Keratinocyte (primary cell): ENCODE measurements at regions not wholly inside any gene's neighbourhood (a gene's known extent, or its start where the extent isn't known, plus 50 kb on each side); places are given as distances from the start of the nearest gene placed in this dataset.

ENCODE experiments used
- DNase-seq: peaks from one replicate; pipeline ENCODE4 v3.0.0-alpha.2; 2011; ENCODE audit warnings: low read depth, missing footprints, low spot score
- FAIRE-seq: peaks from 2 replicates; lab custom pipeline; 2011; peaks lifted over from hg19 to GRCh38; lab: Jason Lieb, UNC
- H2AFZ ChIP-seq: 2 replicates; pipeline ENCODE4 v1.6.0; 2012; ENCODE audit warnings: low read length, control low read depth, inconsistent platforms; ENCODE audit not compliant: control insufficient read depth
- H3K27ac ChIP-seq: 2 replicates; pipeline ENCODE4 v1.5.1; 2011; ENCODE audit warnings: low read length; ENCODE audit not compliant: control insufficient read depth, insufficient read depth
- H3K27me3 ChIP-seq: 3 replicates; pipeline ENCODE4 v1.6.0; 2011; ENCODE audit warnings: low read length; ENCODE audit not compliant: control insufficient read depth, insufficient read depth; ENCODE audit errors: extremely low read depth
- H3K36me3 ChIP-seq, 2 experiments: 2 replicates in 1 of 2; 3 replicates in 1 of 2; pipeline ENCODE4 v1.5.1; 2011; ENCODE audit warnings: low read length in 2 of 2, mild to moderate bottlenecking in 1 of 2; ENCODE audit not compliant: control insufficient read depth in 2 of 2, insufficient read depth in 2 of 2; ENCODE audit errors: extremely low read depth in 1 of 2
- H3K4me1 ChIP-seq: 3 replicates; pipeline ENCODE4 v1.5.1; 2011; ENCODE audit warnings: low read length; ENCODE audit not compliant: control insufficient read depth, insufficient read depth; ENCODE audit errors: extremely low read depth
- H3K4me2 ChIP-seq: 3 replicates; pipeline ENCODE4 v1.6.0; 2011; ENCODE audit warnings: low read depth, low read length; ENCODE audit not compliant: control insufficient read depth, insufficient read depth; ENCODE audit errors: extremely low read depth
- H3K4me3 ChIP-seq, 3 experiments: fragments of 200-600 bp in 1 of 3; sonication (generic) in 1 of 3; 2 replicates in 2 of 3; 3 replicates in 1 of 3; pipeline ENCODE4 v1.5.1; 2011 to 2016; ENCODE audit warnings: low read length in 3 of 3, mild to moderate bottlenecking in 3 of 3, control low read depth in 2 of 3, inconsistent platforms in 1 of 3, low read depth in 1 of 3, mixed read lengths in 1 of 3, mixed run types in 1 of 3, moderate library complexity in 1 of 3; ENCODE audit not compliant: control insufficient read depth in 2 of 3, insufficient read depth in 2 of 3; ENCODE audit errors: extremely low read depth in 1 of 3
- H3K79me2 ChIP-seq: 2 replicates; pipeline ENCODE4 v1.6.0; 2012; ENCODE audit warnings: low read length; ENCODE audit not compliant: control insufficient read depth, insufficient read depth
- H3K9ac ChIP-seq: 3 replicates; pipeline ENCODE4 v1.6.0; 2011; ENCODE audit warnings: low read length; ENCODE audit not compliant: control insufficient read depth, insufficient read depth; ENCODE audit errors: extremely low read depth
- H3K9me1 ChIP-seq: 3 replicates; pipeline ENCODE4 v1.6.0; 2011; ENCODE audit warnings: low read length; ENCODE audit not compliant: control insufficient read depth, insufficient read depth; ENCODE audit errors: extremely low read depth
- H3K9me3 ChIP-seq: 2 replicates; pipeline ENCODE4 v1.5.1; 2012; ENCODE audit warnings: low read depth, low read length; ENCODE audit not compliant: control insufficient read depth
- H4K20me1 ChIP-seq: 3 replicates; pipeline ENCODE4 v1.6.0; 2011; ENCODE audit warnings: low read length; ENCODE audit not compliant: control insufficient read depth, insufficient read depth; ENCODE audit errors: extremely low read depth
- EZH2 ChIP-seq: IDR thresholded peaks from one replicate; pipeline ENCODE4 v1.6.1; 2012; ENCODE audit warnings: inconsistent platforms, mild to moderate bottlenecking, low read length, moderate library complexity
- dilution Hi-C: fragments of 300-500 bp; cut with MboI; formaldehyde crosslinking; loops from one replicate; pipeline ENCODE4 v1.7.0; 2020; ENCODE audit warnings: low sequenced_read_pairs; ENCODE audit not compliant: extremely low pct_ligation_motif_present
- TF ChIP-seq, protein P1 (sequence below), 3 experiments: IDR thresholded peaks in 1 of 3; conservative IDR thresholded peaks in 1 of 3; optimal IDR thresholded peaks in 1 of 3; 2 replicates in 2 of 3; 3 replicates in 1 of 3; pipeline versions ENCODE3 to v1.5.1; 2011; ENCODE audit warnings: low read length in 3 of 3, mild to moderate bottlenecking in 3 of 3, moderate library complexity in 2 of 3, control low read depth in 1 of 3, inconsistent platforms in 1 of 3; ENCODE audit not compliant: insufficient read depth in 2 of 3; ENCODE audit errors: extremely low read depth in 1 of 3

DNA sequence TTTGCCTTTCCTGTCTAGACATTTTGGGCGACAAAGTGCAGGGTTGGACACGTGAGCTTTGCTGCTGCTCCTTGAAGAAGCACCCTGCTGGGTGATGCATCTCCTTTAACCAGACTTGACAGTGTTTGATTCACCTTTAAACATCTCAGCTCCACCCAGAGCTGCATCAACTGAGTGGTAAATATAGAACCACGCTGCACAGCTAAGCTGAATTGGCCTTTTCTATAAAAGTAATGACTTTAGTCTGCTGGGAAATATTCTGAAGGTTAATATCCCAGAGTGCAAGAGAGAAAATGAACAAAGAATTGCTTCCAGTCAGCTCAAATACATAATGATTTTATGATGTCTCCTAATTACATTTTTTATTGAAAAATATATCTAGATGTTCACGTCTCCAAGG is 264.3 kb upstream of the ADCY2 start:
- FAIRE-seq (no peak), DNase-seq (no peak)
- Histone ChIP-seq H3K9me3 (peaks cover 2% of the 10 kb centered on the region), H3K4me3 (no peak overlapping the region), H3K4me1 (no peaks in the 10 kb centered on the region), H3K79me2 (no peaks in the 10 kb centered on the region), H2AFZ (no peak overlapping the region), H4K20me1 (no peaks in the 10 kb centered on the region), H3K27me3 (no peaks in the 10 kb centered on the region), H3K4me2 (no peak overlapping the region), H3K36me3 (no peaks in the 10 kb centered on the region), H3K9ac (no peak overlapping the region), H3K9me1 (no peaks in the 10 kb centered on the region), H3K27ac (no peak overlapping the region)
- dilution Hi-C loops: no loop called here
- TF ChIP-seq, protein P1, sequence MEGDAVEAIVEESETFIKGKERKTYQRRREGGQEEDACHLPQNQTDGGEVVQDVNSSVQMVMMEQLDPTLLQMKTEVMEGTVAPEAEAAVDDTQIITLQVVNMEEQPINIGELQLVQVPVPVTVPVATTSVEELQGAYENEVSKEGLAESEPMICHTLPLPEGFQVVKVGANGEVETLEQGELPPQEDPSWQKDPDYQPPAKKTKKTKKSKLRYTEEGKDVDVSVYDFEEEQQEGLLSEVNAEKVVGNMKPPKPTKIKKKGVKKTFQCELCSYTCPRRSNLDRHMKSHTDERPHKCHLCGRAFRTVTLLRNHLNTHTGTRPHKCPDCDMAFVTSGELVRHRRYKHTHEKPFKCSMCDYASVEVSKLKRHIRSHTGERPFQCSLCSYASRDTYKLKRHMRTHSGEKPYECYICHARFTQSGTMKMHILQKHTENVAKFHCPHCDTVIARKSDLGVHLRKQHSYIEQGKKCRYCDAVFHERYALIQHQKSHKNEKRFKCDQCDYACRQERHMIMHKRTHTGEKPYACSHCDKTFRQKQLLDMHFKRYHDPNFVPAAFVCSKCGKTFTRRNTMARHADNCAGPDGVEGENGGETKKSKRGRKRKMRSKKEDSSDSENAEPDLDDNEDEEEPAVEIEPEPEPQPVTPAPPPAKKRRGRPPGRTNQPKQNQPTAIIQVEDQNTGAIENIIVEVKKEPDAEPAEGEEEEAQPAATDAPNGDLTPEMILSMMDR (optimal IDR thresholded peaks at IDR 0.05 in 1 of 3, IDR thresholded peaks at IDR 0.05 in 1 of 3, conservative IDR thresholded peaks at IDR 0.05 in 1 of 3; ENCODE audit: extremely low read depth in 1 of 3, insufficient read depth in 2 of 3, low read length in 3 of 3): no peak
- TF ChIP-seq EZH2: no peak

DNA sequence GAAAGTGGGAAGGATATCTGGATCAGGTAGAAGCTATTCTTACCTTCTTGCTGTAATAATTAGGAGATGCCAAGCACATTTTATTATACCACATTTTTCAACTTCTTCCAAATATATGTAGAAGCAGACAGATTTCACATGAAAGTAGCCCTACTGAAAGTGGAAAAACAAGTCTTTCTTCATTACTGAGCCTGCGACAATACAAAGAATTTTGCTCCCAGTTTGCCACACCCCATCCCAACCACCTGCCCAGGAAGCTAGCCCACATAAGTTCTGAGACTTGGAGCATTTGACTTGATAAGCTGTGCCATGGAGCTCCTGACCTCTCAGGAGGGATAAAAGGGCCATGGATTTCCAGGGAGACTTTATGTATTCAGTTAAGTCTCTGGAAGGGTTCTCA is 249.1 kb upstream of the ADCY2 start:
- dilution Hi-C loops: no loop called here
- Histone ChIP-seq H3K9me3 (no peaks in the 10 kb centered on the region), H3K9ac (no peak overlapping the region), H3K4me2 (no peak overlapping the region), H3K79me2 (no peaks in the 10 kb centered on the region), H3K27me3 (no peaks in the 10 kb centered on the region), H3K36me3 (no peaks in the 10 kb centered on the region), H3K27ac (no peak overlapping the region), H2AFZ (no peak overlapping the region), H3K4me1 (peaks cover 2% of the 10 kb centered on the region), H3K4me3 (no peak overlapping the region), H3K9me1 (no peaks in the 10 kb centered on the region), H4K20me1 (no peaks in the 10 kb centered on the region)
- TF ChIP-seq, protein P1 (optimal IDR thresholded peaks at IDR 0.05 in 1 of 3, IDR thresholded peaks at IDR 0.05 in 1 of 3, conservative IDR thresholded peaks at IDR 0.05 in 1 of 3; ENCODE audit: extremely low read depth in 1 of 3, insufficient read depth in 2 of 3, low read length in 3 of 3): no peak
- TF ChIP-seq EZH2: no peak
- FAIRE-seq (no peak), DNase-seq (no peak)
